HG03439 (cell line): ENCODE measurements at regions not wholly inside any gene's neighbourhood (a gene's known extent, or its start where the extent isn't known, plus 50 kb on each side); places are given as distances from the start of the nearest gene placed in this dataset.

Experiments
- ATAC-seq: cut with Tn5 transposase; IDR thresholded peaks from one replicate; pipeline ENCODE4 v1.9.1; 2021; ENCODE audit warnings: mild to moderate bottlenecking, moderate library complexity; ENCODE audit not compliant: unreplicated experiment

GRCh38 chr15:62459875-62460274 lies 294.8 kb upstream of the C2CD4B start:
- ATAC-seq, result no peak

- ATAC-seq, result no peak
Measured at GRCh38 chr15:62462268-62462667, 297.2 kb upstream of the C2CD4B start.

- ATAC-seq, result no peak
Measured at GRCh38 chr15:62462721-62463120, 297.6 kb upstream of the C2CD4B start.

- no peak for ATAC-seq
Measured at GRCh38 chr15:62464705-62465104, 299.6 kb upstream of the C2CD4B start.

GRCh38 chr15:62465173-62465572 lies 300.1 kb upstream of the C2CD4B start:
- ATAC-seq, result no peak

- ATAC-seq, result no peak
Measured at GRCh38 chr15:62469478-62469873, 304.4 kb upstream of the C2CD4B start.

GRCh38 chr15:62469874-62470688 lies 305.0 kb upstream of the C2CD4B start:
- no peak for ATAC-seq

GRCh38 chr15:62472616-62473299 lies 307.7 kb upstream of the C2CD4B start:
- ATAC-seq, result no peak

GRCh38 chr15:62474021-62474770 lies 309.1 kb upstream of the C2CD4B start:
- ATAC-seq, result no peak

GRCh38 chr15:62474771-62475124 lies 309.7 kb upstream of the C2CD4B start:
- ATAC-seq, result no peak

GRCh38 chr15:62475591-62475990 lies 310.5 kb upstream of the C2CD4B start:
- no peak for ATAC-seq

- ATAC-seq, result no peak
Measured at GRCh38 chr15:62476163-62476562, 311.1 kb upstream of the C2CD4B start.

GRCh38 chr15:62477929-62478328 lies 312.8 kb upstream of the C2CD4B start:
- no peak for ATAC-seq

GRCh38 chr15:62482785-62483429 lies 317.8 kb upstream of the C2CD4B start:
- no peak for ATAC-seq

- ATAC-seq, result no peak
Measured at GRCh38 chr15:62483814-62484213, 318.7 kb upstream of the C2CD4B start.

- ATAC-seq, result no peak
Measured at GRCh38 chr15:62485170-62485720, 320.2 kb upstream of the C2CD4B start.

GRCh38 chr15:62486041-62486440 lies 321.0 kb upstream of the C2CD4B start:
- ATAC-seq, result no peak

GRCh38 chr15:62488387-62488786 lies 323.3 kb upstream of the C2CD4B start:
- ATAC-seq, result no peak

- ATAC-seq, result no peak
Measured at GRCh38 chr15:62491642-62492041, 326.6 kb upstream of the C2CD4B start.

GRCh38 chr15:62492900-62493299 lies 327.8 kb upstream of the C2CD4B start:
- no peak for ATAC-seq

- ATAC-seq, result no peak
Measured at GRCh38 chr15:62494197-62494596, 329.1 kb upstream of the C2CD4B start.
